22Rv1 (cell line): ENCODE measurements at regions not wholly inside any gene's neighbourhood (a gene's known extent, or its start where the extent isn't known, plus 50 kb on each side); places are given as distances from the start of the nearest gene placed in this dataset.

Experiments
- CTCF ChIP-seq: fragments of 450-650 bp; IDR thresholded peaks from 2 replicates; pipeline ENCODE4 v1.5.1; 2017; ENCODE audit warnings: mild to moderate bottlenecking
- ZFX ChIP-seq: fragments of 450-650 bp; IDR thresholded peaks from 2 replicates; pipeline ENCODE4 v1.6.1; 2017; ENCODE audit warnings: antibody characterized with exemption, borderline replicate concordance

GRCh38 chr1:71303617-71304041, 222.8 kb upstream of the ZRANB2 start:
- TF ChIP-seq CTCF = no peak
- TF ChIP-seq ZFX = no peak
